Activated T-cell treated with anti-CD3 and anti-CD28 coated beads, Interleukin-2, amount 50 U/mL, for 72 hours (primary cell): ENCODE measurements at regions not wholly inside any gene's neighbourhood (a gene's known extent, or its start where the extent isn't known, plus 50 kb on each side); places are given as distances from the start of the nearest gene placed in this dataset.

Experiments used
- ATAC-seq, 2 donors: fragments of 150-1000 bp; cut with Tn5 transposase; replicated peaks in 1 of 2; 2 replicates each; pipeline ENCODE4 v1.10.0; 2021; ENCODE audit warnings: moderate library complexity in 2 of 2, mild to moderate bottlenecking in 1 of 2
- DNase-seq, 2 donors: peaks; one replicate each; pipeline ENCODE4 v3.0.0; 2021 to 2022; ENCODE audit warnings: mixed read lengths in 1 of 2
- H3K27ac Mint-ChIP-seq: one replicate; pipeline ENCODE4 v1.8.0; 2022; ENCODE audit warnings: mild to moderate bottlenecking, moderate library complexity, mixed read lengths
- H3K27me3 Mint-ChIP-seq: one replicate; pipeline ENCODE4 v1.8.0; 2022; ENCODE audit warnings: low read depth, mixed read lengths
- H3K36me3 Mint-ChIP-seq, 2 donors: one replicate each; pipeline ENCODE4 v1.8.0; 2022; ENCODE audit warnings: mixed read lengths in 2 of 2, mild to moderate bottlenecking in 1 of 2; ENCODE audit not compliant: insufficient read depth in 2 of 2
- H3K4me1 Mint-ChIP-seq: one replicate; pipeline ENCODE4 v1.8.0; 2022; ENCODE audit warnings: low read depth, mixed read lengths
- H3K4me3 Mint-ChIP-seq, 2 donors: one replicate each; pipeline ENCODE4 v1.8.0; 2022; ENCODE audit warnings: mild to moderate bottlenecking in 2 of 2, mixed read lengths in 2 of 2, moderate library complexity in 2 of 2
- H3K9me3 Mint-ChIP-seq, 2 donors: one replicate each; pipeline ENCODE4 v1.8.0; 2022; ENCODE audit warnings: mixed read lengths in 2 of 2

- no peak overlapping the region for H3K4me3 Mint-ChIP-seq
- DNase-seq (no peak), ATAC-seq (no peak)
- H3K27me3 Mint-ChIP-seq = no peaks in the 10 kb centered on the region
- H3K4me1 Mint-ChIP-seq = no peaks in the 10 kb centered on the region
- no peak overlapping the region for H3K27ac Mint-ChIP-seq
- H3K9me3 Mint-ChIP-seq = peaks cover 0 to 2% of the 10 kb centered on the region in 2 donors
- no peaks in the 10 kb centered on the region for H3K36me3 Mint-ChIP-seq
These were observed 209.6 kb upstream of the SOX1 start for GRCh38 chr13:111857336-111857735.

GRCh38 chr13:111857846-111858560, 208.9 kb upstream of the SOX1 start:
- Mint-ChIP-seq H3K9me3 (peaks cover 0 to 2% of the 10 kb centered on the region in 2 donors), H3K4me3 (no peak overlapping the region), H3K4me1 (no peaks in the 10 kb centered on the region), H3K27ac (no peak overlapping the region), H3K27me3 (no peaks in the 10 kb centered on the region), H3K36me3 (no peaks in the 10 kb centered on the region)
- ATAC-seq = no peak
- no peak for DNase-seq

- H3K9me3 Mint-ChIP-seq = peaks cover 0 to 2% of the 10 kb centered on the region in 2 donors
- H3K27me3 Mint-ChIP-seq = no peaks in the 10 kb centered on the region
- H3K27ac Mint-ChIP-seq = no peak overlapping the region
- no peaks in the 10 kb centered on the region for H3K36me3 Mint-ChIP-seq
- ATAC-seq = no peak
- no peaks in the 10 kb centered on the region for H3K4me1 Mint-ChIP-seq
- no peak overlapping the region for H3K4me3 Mint-ChIP-seq
- DNase-seq = no peak
These were observed 208.4 kb upstream of the SOX1 start for GRCh38 chr13:111858571-111858970.

GRCh38 chr13:111859354-111860230, 207.4 kb upstream of the SOX1 start:
- H3K27me3 Mint-ChIP-seq = no peaks in the 10 kb centered on the region
- no peaks in the 10 kb centered on the region for H3K4me1 Mint-ChIP-seq
- H3K9me3 Mint-ChIP-seq = peaks cover 0 to 2% of the 10 kb centered on the region in 2 donors
- DNase-seq (no peak), ATAC-seq (no peak)
- H3K4me3 Mint-ChIP-seq = no peak overlapping the region
- H3K27ac Mint-ChIP-seq = no peak overlapping the region
- no peaks in the 10 kb centered on the region for H3K36me3 Mint-ChIP-seq

GRCh38 chr13:111860231-111860552, 206.8 kb upstream of the SOX1 start:
- Mint-ChIP-seq H3K27ac (no peak overlapping the region), H3K9me3 (peaks cover 0 to 2% of the 10 kb centered on the region in 2 donors), H3K27me3 (no peaks in the 10 kb centered on the region), H3K4me1 (no peaks in the 10 kb centered on the region), H3K36me3 (no peaks in the 10 kb centered on the region), H3K4me3 (no peak overlapping the region)
- ATAC-seq (no peak), DNase-seq (no peak)

- Mint-ChIP-seq H3K4me3 (no peak overlapping the region), H3K36me3 (no peaks in the 10 kb centered on the region)
- no peak for ATAC-seq
These were observed 205.6 kb upstream of the SOX1 start for GRCh38 chr13:111861319-111861718.

GRCh38 chr13:111861766-111862366, 205.1 kb upstream of the SOX1 start:
- DNase-seq = no peak
- Mint-ChIP-seq H3K4me3 (no peak overlapping the region), H3K36me3 (no peaks in the 10 kb centered on the region), H3K27ac (no peak overlapping the region), H3K27me3 (no peaks in the 10 kb centered on the region), H3K9me3 (peaks cover 0 to 2% of the 10 kb centered on the region in 2 donors), H3K4me1 (no peaks in the 10 kb centered on the region)
- ATAC-seq = no peak

More at GRCh38 chr13:111861319-111861718, 205.6 kb upstream of the SOX1 start:
- Mint-ChIP-seq H3K4me1 (no peaks in the 10 kb centered on the region), H3K27me3 (no peaks in the 10 kb centered on the region), H3K27ac (no peak overlapping the region), H3K9me3 (peaks cover 0 to 2% of the 10 kb centered on the region in 2 donors)
- DNase-seq = no peak

- Mint-ChIP-seq H3K9me3 (peaks cover 2 to 3% of the 10 kb centered on the region in 2 donors), H3K4me1 (no peaks in the 10 kb centered on the region)
These were observed 203.8 kb upstream of the SOX1 start for GRCh38 chr13:111862836-111863815.

GRCh38 chr13:111864566-111864965, 202.4 kb upstream of the SOX1 start:
- H3K4me3 Mint-ChIP-seq = no peak overlapping the region
- ATAC-seq = no peak
- peaks cover 2 to 3% of the 10 kb centered on the region in 2 donors for H3K9me3 Mint-ChIP-seq
- no peaks in the 10 kb centered on the region for H3K4me1 Mint-ChIP-seq
- H3K36me3 Mint-ChIP-seq = no peaks in the 10 kb centered on the region
- no peaks in the 10 kb centered on the region for H3K27me3 Mint-ChIP-seq
- no peak for DNase-seq
- H3K27ac Mint-ChIP-seq = no peak overlapping the region

More at GRCh38 chr13:111862836-111863815, 203.8 kb upstream of the SOX1 start:
- H3K36me3 Mint-ChIP-seq = no peaks in the 10 kb centered on the region
- H3K27ac Mint-ChIP-seq = no peak overlapping the region
- ATAC-seq = no peak
- H3K4me3 Mint-ChIP-seq = no peak overlapping the region
- DNase-seq = no peak
- H3K27me3 Mint-ChIP-seq = no peaks in the 10 kb centered on the region

GRCh38 chr13:111865046-111865445, 201.9 kb upstream of the SOX1 start:
- no peaks in the 10 kb centered on the region for H3K27me3 Mint-ChIP-seq
- H3K4me3 Mint-ChIP-seq = no peak overlapping the region
- peaks cover 2 to 3% of the 10 kb centered on the region in 2 donors for H3K9me3 Mint-ChIP-seq
- DNase-seq (no peak), ATAC-seq (no peak)
- no peaks in the 10 kb centered on the region for H3K4me1 Mint-ChIP-seq
- no peak overlapping the region for H3K27ac Mint-ChIP-seq
- H3K36me3 Mint-ChIP-seq = no peaks in the 10 kb centered on the region

GRCh38 chr13:111865826-111866225, 201.1 kb upstream of the SOX1 start:
- DNase-seq = no peak
- Mint-ChIP-seq H3K4me3 (no peak overlapping the region), H3K27ac (no peak overlapping the region), H3K36me3 (no peaks in the 10 kb centered on the region), H3K9me3 (peaks cover 1 to 3% of the 10 kb centered on the region in 2 donors), H3K27me3 (no peaks in the 10 kb centered on the region), H3K4me1 (no peaks in the 10 kb centered on the region)
- no peak for ATAC-seq

GRCh38 chr13:111866731-111867245, 200.2 kb upstream of the SOX1 start:
- DNase-seq (no peak), ATAC-seq (no peak)
- H3K4me1 Mint-ChIP-seq = no peaks in the 10 kb centered on the region
- no peak overlapping the region for H3K27ac Mint-ChIP-seq
- no peaks in the 10 kb centered on the region for H3K27me3 Mint-ChIP-seq
- no peaks in the 10 kb centered on the region for H3K36me3 Mint-ChIP-seq
- H3K4me3 Mint-ChIP-seq = no peak overlapping the region
- peaks cover 0 to 3% of the 10 kb centered on the region in 2 donors for H3K9me3 Mint-ChIP-seq
